Neuron (in vitro differentiated cells): ENCODE measurements at regions not wholly inside any gene's neighbourhood (a gene's known extent, or its start where the extent isn't known, plus 50 kb on each side); places are given as distances from the start of the nearest gene placed in this dataset.

Experiments
- H2AFZ ChIP-seq: one replicate; pipeline ENCODE4 v1.6.1; 2013; ENCODE audit warnings: low read depth, mild to moderate bottlenecking, inconsistent platforms, low read length, moderate library complexity
- H3K27me3 ChIP-seq: one replicate; pipeline ENCODE4 v1.6.1; 2013; ENCODE audit warnings: low read length; ENCODE audit not compliant: insufficient read depth
- H3K36me3 ChIP-seq: one replicate; pipeline ENCODE4 v1.6.1; 2013; ENCODE audit warnings: low read length; ENCODE audit not compliant: insufficient read depth
- H3K4me1 ChIP-seq: one replicate; pipeline ENCODE4 v1.6.1; 2013; ENCODE audit warnings: low read length; ENCODE audit not compliant: insufficient read depth
- H3K4me3 ChIP-seq: 2 replicates; pipeline ENCODE4 v1.5.1; 2013; ENCODE audit warnings: mild to moderate bottlenecking, low read length, moderate library complexity
- H3K9me3 ChIP-seq: one replicate; pipeline ENCODE4 v1.6.1; 2013; ENCODE audit warnings: low read length

DNA sequence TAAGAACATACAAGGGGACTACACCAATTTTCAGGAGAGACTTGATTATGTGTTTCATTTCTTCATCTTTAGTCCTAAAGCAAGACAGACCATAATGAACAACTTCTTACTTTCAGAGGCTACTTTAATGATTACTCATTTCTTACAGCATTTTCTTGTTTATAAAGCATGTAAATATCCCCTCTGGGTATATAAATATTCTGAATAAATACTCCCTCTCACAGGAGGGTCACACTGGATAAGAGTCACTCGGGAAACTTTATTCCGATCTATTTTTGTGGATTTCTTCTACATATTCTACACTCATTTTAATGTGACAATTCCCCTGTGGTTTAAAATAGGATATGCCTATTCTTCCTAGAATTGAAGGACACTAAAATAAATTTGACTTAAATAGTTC is 228.9 kb upstream of the RPS6KA3 start:
- Histone ChIP-seq H3K27me3 (peaks cover 4% of the 10 kb centered on the region), H3K9me3 (no peaks in the 10 kb centered on the region), H2AFZ (no peak overlapping the region), H3K36me3 (no peaks in the 10 kb centered on the region), H3K4me1 (no peaks in the 10 kb centered on the region), H3K4me3 (no peak overlapping the region)

DNA sequence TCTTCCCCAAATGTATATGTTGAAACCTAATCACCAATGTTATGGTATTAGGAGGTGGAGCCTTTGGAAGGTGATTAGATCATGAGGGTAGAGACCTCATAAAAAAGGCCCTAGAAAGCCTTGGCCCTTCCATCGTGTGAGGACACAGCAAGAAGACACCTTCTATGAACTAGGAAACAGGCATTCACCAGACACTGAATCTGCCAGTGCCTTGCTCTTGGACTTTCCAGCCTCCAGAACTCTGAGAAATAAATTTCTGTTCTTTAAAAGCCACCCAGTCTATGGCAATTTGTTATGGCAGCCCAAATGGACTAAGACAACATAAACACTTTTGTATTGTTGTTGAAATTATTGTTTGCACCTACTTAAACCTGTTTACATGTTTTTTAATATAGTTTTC is 221.8 kb upstream of the RPS6KA3 start:
- no peaks in the 10 kb centered on the region for H3K27me3 ChIP-seq
- no peaks in the 10 kb centered on the region for H3K36me3 ChIP-seq
- H3K4me3 ChIP-seq, result no peak overlapping the region

DNA sequence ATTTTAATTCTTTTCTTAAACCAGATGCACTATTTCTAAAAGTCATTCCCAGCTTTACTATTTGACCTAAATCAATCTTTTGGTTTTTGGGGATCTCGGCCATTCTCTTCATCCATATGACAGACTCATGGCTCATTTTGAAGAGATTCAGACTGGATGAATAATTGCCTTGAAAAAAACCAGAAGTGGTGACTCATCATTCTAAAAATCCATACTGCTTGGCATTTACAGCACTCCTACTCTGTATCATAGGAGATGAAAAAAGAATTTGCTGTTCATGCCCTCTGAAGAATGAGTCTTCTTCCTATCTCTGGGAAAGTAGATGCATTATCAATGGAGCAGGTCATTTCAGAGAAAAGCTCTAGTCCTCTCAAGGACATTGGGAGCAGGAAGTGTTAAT is 220.5 kb upstream of the RPS6KA3 start:
- no peak overlapping the region for H2AFZ ChIP-seq
- H3K36me3 ChIP-seq, result no peaks in the 10 kb centered on the region
- no peaks in the 10 kb centered on the region for H3K4me1 ChIP-seq
- H3K27me3 ChIP-seq, result no peaks in the 10 kb centered on the region
- H3K9me3 ChIP-seq, result no peaks in the 10 kb centered on the region
- no peak overlapping the region for H3K4me3 ChIP-seq

More for the DNA sequence above, 221.8 kb upstream of the RPS6KA3 start:
- H3K4me1 ChIP-seq, result no peaks in the 10 kb centered on the region
- no peaks in the 10 kb centered on the region for H3K9me3 ChIP-seq
- no peak overlapping the region for H2AFZ ChIP-seq

DNA sequence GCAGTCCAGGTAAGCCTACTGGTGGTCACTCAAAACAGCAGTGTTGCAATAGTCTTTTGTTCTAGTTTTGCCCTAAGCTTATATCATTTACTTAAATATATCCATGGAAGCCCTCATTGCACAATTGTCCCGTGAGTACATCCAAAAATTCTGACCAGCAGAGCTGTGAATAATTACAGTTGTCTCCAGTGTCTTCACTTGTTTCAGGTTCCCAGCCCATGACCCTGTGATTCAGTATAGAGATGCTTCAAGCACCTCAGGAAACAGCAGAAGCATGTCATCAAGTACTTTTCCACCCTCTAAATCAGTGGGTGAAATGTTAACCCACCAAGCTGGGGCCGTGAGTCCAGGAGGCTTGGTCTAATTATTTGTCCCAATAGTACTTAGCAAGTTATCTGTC is 214.9 kb upstream of the RPS6KA3 start:
- H3K4me1 ChIP-seq, result no peaks in the 10 kb centered on the region
- no peak overlapping the region for H2AFZ ChIP-seq
- H3K4me3 ChIP-seq, result no peak overlapping the region
- H3K9me3 ChIP-seq, result no peaks in the 10 kb centered on the region
- H3K27me3 ChIP-seq, result no peaks in the 10 kb centered on the region
- H3K36me3 ChIP-seq, result no peaks in the 10 kb centered on the region

DNA sequence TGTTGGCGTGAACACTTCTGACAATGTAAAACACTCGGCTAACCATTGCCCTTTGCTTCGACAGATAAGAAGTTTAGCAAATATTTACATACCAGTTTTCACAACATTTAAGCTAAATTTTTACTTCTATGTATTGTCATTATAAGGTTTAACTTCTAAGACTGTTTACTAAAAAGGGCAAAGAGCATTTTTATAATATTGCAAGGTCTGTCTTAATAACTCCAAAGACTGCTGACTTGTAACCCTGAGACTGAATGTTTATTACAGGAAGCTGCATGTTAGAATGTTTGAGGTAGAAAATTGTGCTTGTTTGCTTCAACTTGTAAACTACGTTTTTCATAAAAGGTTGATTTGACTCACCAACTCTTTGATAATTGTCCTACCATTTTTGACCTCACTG is 213.2 kb upstream of the RPS6KA3 start:
- H3K36me3 ChIP-seq, result no peaks in the 10 kb centered on the region
- no peak overlapping the region for H3K4me3 ChIP-seq
- no peaks in the 10 kb centered on the region for H3K4me1 ChIP-seq
- H2AFZ ChIP-seq, result no peak overlapping the region
- no peaks in the 10 kb centered on the region for H3K9me3 ChIP-seq
- H3K27me3 ChIP-seq, result no peaks in the 10 kb centered on the region

DNA sequence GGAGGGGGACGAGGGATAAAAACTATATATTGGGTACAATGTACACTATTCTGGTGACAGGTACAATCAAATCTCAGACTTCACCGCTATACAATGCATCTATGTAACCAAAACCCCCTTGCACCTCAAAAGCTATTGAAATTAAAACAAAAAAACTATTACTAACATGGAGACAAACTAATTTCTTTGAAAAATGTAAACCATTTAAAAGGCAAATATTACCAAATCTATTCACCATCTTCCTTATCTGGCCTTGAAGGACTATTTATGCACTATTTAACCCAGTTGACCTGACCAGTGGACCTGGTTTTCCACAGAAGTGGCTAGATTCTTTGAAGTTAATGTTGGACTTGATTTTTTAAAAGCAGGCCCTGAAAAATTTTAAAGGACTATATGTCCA is 212.3 kb upstream of the RPS6KA3 start:
- H3K9me3 ChIP-seq, result no peaks in the 10 kb centered on the region
- no peaks in the 10 kb centered on the region for H3K27me3 ChIP-seq
- H3K4me3 ChIP-seq, result no peak overlapping the region
- H2AFZ ChIP-seq, result no peak overlapping the region
- H3K36me3 ChIP-seq, result no peaks in the 10 kb centered on the region
- H3K4me1 ChIP-seq, result no peaks in the 10 kb centered on the region

DNA sequence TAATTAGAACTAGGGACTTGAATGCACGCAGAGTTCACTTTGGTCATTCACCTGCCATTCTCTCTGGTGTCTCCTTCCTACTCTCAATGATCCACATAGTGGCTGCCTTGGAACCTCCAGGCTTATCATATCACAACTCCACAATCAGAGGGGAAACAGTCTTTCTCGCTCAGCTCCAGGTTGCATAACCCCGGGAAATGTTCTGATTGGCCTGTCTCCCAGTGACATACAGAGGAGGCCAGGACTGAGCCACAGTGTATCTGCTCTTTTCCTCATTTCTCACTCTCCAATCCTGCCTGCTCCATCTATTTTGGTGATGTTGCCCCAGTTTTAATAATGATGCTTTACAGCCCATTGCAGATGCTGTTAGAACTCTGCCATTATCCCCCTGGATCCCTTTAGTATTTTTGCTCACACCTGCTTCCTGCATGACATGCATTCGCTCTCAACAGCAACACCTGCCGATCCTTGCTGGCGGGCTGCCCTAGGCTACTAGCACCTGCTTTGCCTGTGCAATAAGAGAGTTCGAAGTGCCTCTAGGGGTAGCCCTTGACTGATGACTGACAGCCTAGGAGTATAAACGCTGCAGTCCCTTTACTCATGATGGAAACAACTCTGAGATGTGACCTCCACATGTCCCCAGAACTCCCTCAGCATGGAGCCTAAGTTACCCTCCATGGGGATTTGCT is 211.3 kb upstream of the RPS6KA3 start:
- H3K36me3 ChIP-seq, result no peaks in the 10 kb centered on the region
- no peaks in the 10 kb centered on the region for H3K27me3 ChIP-seq
- H2AFZ ChIP-seq, result no peak overlapping the region
- no peak overlapping the region for H3K4me3 ChIP-seq
- H3K4me1 ChIP-seq, result no peaks in the 10 kb centered on the region
- H3K9me3 ChIP-seq, result no peaks in the 10 kb centered on the region

DNA sequence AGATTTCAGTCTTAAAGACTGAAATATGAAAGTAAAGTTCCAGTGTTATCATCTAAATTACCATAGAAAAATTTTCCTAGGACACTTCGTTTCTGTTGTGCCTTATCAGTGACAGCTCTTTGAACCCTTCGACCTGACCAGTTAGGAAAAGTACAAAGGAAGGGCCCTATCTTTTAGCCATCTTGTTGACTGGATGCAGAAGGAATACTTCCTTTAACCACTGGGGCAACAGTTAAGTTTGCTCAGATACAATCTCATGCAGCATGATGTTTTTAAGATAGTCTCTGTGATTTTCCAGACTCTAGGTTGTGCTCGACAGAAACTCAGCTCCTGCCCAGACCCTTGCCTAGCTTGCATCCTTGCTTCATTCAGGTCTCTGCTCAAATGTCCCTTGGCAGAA is 210.5 kb upstream of the RPS6KA3 start:
- Histone ChIP-seq H3K9me3 (no peaks in the 10 kb centered on the region), H3K4me3 (no peak overlapping the region), H3K27me3 (no peaks in the 10 kb centered on the region), H3K4me1 (no peaks in the 10 kb centered on the region), H2AFZ (no peak overlapping the region), H3K36me3 (no peaks in the 10 kb centered on the region)

DNA sequence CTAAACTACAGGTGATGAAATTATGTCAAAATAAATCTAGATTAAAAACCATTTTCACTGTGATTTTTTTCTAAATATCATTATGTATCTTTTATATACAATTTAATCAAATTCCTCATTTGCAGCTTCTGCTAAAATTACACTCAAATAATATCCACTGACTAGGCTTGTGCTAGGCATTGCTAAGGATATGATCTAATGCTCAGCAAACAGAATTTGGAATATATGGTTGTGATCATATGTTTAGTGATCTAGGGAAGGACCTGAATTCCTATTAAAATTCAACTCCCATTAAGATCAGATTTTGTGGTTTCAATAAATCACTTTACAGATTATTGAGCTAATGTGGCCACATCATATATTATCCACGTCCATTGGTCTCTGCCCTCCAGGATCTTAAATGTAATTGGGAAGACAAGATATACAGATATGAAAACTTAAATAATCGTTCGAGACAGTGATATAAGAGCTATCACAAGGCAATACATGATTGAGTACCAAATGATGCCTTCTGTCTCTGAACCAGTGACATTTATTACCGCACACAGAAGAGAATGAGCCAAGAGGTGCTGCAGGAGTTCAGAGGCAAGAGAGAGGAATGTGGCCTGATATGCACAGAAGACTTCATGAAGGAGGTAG is 206.0 kb upstream of the RPS6KA3 start:
- H3K27me3 ChIP-seq, result no peaks in the 10 kb centered on the region
- no peaks in the 10 kb centered on the region for H3K4me1 ChIP-seq
- H3K36me3 ChIP-seq, result no peaks in the 10 kb centered on the region
- no peak overlapping the region for H3K4me3 ChIP-seq
- no peaks in the 10 kb centered on the region for H3K9me3 ChIP-seq
- no peak overlapping the region for H2AFZ ChIP-seq

DNA sequence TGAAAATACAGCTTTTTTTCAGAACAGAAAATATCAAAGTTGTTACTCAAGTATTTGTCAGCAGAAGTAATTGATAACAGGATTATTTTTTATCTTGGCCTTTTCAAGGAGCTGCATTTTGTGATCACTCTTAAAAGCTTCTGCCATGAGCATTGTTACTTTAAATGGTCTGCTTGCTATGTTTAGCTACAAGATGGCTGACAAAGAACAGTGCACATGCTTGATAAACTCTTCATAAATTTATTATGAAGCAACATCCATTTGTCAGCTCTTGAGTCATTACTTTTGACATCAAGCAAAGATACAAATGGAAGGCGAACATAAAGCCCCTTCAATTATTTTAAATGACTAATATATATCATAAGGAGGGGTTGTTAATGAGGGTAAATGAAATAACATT is 205.4 kb upstream of the RPS6KA3 start:
- Histone ChIP-seq H2AFZ (no peak overlapping the region), H3K36me3 (no peaks in the 10 kb centered on the region), H3K4me3 (no peak overlapping the region), H3K27me3 (no peaks in the 10 kb centered on the region), H3K9me3 (no peaks in the 10 kb centered on the region), H3K4me1 (no peaks in the 10 kb centered on the region)

DNA sequence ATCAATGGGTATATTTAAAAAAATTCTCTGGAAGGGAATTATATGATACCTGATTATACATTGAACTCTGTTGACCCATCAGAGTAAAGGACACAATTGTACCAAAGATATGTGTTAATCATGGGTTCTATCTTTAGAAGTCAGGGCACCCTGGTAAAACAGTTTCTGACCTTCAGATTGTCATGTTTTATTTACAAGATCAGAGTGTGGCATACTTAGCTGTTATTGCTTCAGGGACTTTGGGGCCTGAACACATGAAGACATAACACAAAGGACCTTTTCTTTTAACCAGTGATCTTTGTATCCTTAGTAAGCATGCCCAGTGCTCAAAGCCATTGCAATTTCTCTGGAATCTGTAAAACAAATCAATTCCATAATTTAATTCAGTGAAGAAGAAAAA is 204.8 kb upstream of the RPS6KA3 start:
- H3K9me3 ChIP-seq, result no peaks in the 10 kb centered on the region
- H3K36me3 ChIP-seq, result no peaks in the 10 kb centered on the region
- no peaks in the 10 kb centered on the region for H3K27me3 ChIP-seq
- H2AFZ ChIP-seq, result no peak overlapping the region
- H3K4me1 ChIP-seq, result no peaks in the 10 kb centered on the region
- no peak overlapping the region for H3K4me3 ChIP-seq

DNA sequence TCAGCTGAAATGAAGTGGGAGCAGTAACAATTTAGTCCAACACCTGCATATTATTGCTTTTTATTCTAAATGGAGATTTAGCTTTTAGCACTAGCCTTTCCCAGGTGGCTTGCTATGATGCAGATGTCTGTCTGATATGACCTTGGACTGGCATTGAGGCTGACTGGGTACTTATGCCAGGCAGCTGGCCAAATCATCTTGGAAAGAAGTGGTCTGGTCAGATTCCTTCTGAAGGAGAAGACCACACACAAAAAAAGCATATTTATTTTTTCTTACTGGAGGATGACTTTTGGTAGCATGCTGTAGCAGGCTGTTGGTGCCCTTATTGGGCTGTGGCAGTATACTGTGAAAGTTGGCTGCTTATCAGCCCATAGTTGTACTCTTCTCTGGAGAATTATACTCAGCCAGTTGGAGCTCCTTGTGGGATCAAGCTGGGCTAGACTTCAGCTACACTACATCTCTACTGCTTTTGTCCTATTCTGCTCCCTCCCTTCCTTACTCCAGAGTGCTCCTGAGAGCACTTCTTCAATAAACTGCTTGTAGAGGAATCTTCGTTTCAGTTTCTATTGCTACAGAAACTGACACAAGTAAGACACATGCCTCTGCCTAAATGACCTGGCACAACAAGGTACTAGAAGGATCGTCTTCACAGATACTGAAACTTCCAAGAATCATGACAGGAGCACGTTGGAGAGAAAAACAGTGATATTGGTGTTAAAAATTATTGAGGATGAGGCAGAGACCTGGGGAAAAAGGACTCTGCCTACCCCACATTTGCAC is 196.8 kb upstream of the RPS6KA3 start:
- Histone ChIP-seq H3K4me3 (no peak overlapping the region), H3K27me3 (peaks cover 7% of the 10 kb centered on the region), H3K9me3 (no peaks in the 10 kb centered on the region)

DNA sequence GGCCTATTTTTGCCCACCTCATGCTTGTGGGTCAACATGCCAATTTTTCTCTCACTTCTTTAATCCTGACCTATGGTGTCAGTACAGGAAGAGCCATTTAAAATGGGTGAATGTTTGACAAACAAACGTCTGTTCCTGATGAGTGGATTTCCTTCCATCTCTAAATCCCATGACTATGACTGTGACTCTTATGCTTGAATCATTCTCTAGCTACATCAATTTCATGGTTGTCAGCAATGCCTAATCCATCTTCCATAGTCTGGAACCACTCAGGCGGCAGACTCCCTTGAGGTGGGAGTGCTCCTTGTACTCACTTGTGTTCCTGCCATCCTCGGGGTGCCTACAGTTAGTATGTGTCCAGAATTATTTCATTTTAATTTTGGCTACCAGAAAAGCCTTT is 194.9 kb upstream of the RPS6KA3 start:
- no peaks in the 10 kb centered on the region for H3K36me3 ChIP-seq
- peaks cover 2% of the 10 kb centered on the region for H3K4me1 ChIP-seq
- no peak overlapping the region for H2AFZ ChIP-seq
- no peak overlapping the region for H3K4me3 ChIP-seq
- H3K27me3 ChIP-seq, result peaks cover 10% of the 10 kb centered on the region
- H3K9me3 ChIP-seq, result no peaks in the 10 kb centered on the region

More for the DNA sequence above, 196.8 kb upstream of the RPS6KA3 start:
- Histone ChIP-seq H2AFZ (no peak overlapping the region), H3K36me3 (no peaks in the 10 kb centered on the region), H3K4me1 (peaks cover 2% of the 10 kb centered on the region)
